ENCODE measurements at regions not wholly inside any gene's neighbourhood (a gene's known extent, or its start where the extent isn't known, plus 50 kb on each side); places are given as distances from the start of the nearest gene placed in this dataset.

DNA sequence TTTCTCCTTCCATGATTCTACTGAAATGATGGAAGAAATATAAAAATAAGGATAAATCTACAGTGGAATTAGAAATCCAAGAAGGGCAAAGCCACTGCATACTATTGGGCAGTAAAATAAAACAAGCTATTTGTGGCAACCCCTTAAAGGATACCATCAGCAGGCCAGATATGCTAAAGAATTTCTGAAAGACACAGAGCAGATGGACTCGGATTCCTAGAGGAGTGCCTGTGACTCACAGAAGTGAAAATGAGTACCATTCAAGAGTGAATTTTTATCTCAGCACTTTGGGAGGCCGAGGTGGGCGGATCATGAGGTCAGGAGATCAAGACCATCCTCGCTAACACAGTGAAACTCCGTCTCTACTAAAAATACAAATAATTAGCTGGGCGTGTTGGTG lies 318.1 kb downstream of the LRIG3 start:
- CTCF ChIA-PET, result no interaction called here
- intact Hi-C loops (cut with micrococcal nuclease), result no loop called here
- POLR2A ChIA-PET, result no interaction called here

DNA sequence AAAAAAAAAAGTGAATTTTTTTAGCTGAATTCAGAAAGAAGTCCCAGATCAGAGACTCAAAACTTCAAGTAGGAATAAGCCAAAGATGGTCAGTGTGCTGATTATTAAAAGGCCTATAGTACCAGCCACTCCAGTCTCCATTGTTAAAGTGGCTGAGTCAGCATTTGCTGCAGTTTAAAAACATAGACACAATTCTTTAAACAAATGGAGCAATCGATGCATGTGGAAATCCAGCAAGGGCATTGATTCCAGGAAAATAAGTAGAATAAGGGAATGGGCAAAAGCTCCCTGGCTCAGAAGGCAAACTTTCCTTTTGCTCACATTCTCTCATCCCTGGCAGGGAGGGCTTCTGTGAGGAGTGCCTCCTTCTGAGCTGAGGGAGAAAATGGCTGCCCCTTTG lies 317.6 kb downstream of the LRIG3 start:
- Mint-ChIP-seq H3K27ac (no peak overlapping the region), H3K27me3 (no peaks in the 10 kb centered on the region), H3K9me3 (no peaks in the 10 kb centered on the region), H3K36me3 (no peaks in the 10 kb centered on the region), H3K4me3 (no peak overlapping the region), H3K4me1 (ENCODE audit: low read depth) (no peaks in the 10 kb centered on the region)
- intact Hi-C loops (cut with micrococcal nuclease), result no loop called here
- POLR2A ChIA-PET, result no interaction called here
- CTCF ChIA-PET, result no interaction called here
- no peak for DNase-seq

More for the DNA sequence above, 318.1 kb downstream of the LRIG3 start:
- no peak for DNase-seq
- Mint-ChIP-seq H3K27ac (no peak overlapping the region), H3K27me3 (no peaks in the 10 kb centered on the region), H3K4me1 (ENCODE audit: low read depth) (no peaks in the 10 kb centered on the region), H3K4me3 (no peak overlapping the region), H3K36me3 (no peaks in the 10 kb centered on the region), H3K9me3 (no peaks in the 10 kb centered on the region)

DNA sequence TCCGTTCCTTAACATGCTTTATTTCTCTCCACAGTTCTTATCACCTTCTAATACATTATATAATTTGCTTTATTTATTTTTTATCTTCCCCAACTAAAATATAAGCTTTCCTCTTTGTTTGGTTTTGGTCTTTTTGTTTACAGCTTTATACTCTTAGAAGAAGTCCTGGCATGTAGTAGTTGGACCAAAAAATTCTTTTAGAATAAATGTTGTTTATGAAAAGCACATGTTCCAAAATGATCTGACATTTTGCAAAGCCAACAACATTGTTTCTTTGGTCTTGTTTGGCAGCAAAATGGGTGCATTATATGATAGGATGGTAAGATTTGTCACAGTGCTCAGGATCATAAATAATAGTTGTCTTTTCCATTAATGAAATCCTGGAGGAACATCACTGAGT lies 312.5 kb downstream of the LRIG3 start:
- H3K9me3 Mint-ChIP-seq, result no peaks in the 10 kb centered on the region
- no peaks in the 10 kb centered on the region for H3K4me1 Mint-ChIP-seq (ENCODE audit: low read depth)
- intact Hi-C loops (cut with micrococcal nuclease), result no loop called here
- ChIA-PET CTCF (no interaction called here), POLR2A (no interaction called here)
- H3K4me3 Mint-ChIP-seq, result no peak overlapping the region
- no peaks in the 10 kb centered on the region for H3K36me3 Mint-ChIP-seq
- no peak for DNase-seq
- no peak overlapping the region for H3K27ac Mint-ChIP-seq
- H3K27me3 Mint-ChIP-seq, result no peaks in the 10 kb centered on the region

GRCh38 chr12:58608711-58609110 lies 311.6 kb downstream of the LRIG3 start:
- H3K27me3 Mint-ChIP-seq, result no peaks in the 10 kb centered on the region
- H3K4me3 Mint-ChIP-seq, result no peak overlapping the region
- no peak overlapping the region for H3K27ac Mint-ChIP-seq
- H3K9me3 Mint-ChIP-seq, result no peaks in the 10 kb centered on the region
- POLR2A ChIA-PET, result no interaction called here
- H3K36me3 Mint-ChIP-seq, result no peaks in the 10 kb centered on the region
- no peaks in the 10 kb centered on the region for H3K4me1 Mint-ChIP-seq (ENCODE audit: low read depth)
- DNase-seq, result no peak
- intact Hi-C loops (cut with micrococcal nuclease), result no loop called here
- CTCF ChIA-PET, result no interaction called here

DNA sequence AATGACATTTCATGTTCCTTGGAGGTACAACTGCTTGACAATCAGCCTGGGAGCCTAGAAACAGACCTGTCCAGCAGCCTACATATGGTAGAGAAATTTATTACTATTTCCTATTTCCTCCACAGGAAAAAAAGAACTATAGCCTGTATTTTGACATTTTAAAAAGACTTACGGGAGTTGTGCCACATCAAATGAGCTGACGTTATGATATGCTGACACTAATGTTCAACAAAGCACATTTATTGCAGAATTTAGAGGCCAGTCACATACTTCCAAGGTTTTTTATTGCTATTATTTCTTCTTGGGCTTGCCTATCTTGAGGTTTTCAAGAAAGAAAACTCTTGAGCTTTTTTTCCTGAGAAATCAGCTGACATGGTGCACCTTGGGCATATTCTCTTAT lies 305.3 kb downstream of the LRIG3 start:
- Mint-ChIP-seq H3K9me3 (no peaks in the 10 kb centered on the region), H3K27ac (no peak overlapping the region), H3K4me3 (no peak overlapping the region), H3K4me1 (ENCODE audit: low read depth) (no peaks in the 10 kb centered on the region), H3K27me3 (no peaks in the 10 kb centered on the region), H3K36me3 (no peaks in the 10 kb centered on the region)
- ChIA-PET POLR2A (no interaction called here), CTCF (no interaction called here)
- DNase-seq, result no peak
- intact Hi-C loops (cut with micrococcal nuclease), result no loop called here

DNA sequence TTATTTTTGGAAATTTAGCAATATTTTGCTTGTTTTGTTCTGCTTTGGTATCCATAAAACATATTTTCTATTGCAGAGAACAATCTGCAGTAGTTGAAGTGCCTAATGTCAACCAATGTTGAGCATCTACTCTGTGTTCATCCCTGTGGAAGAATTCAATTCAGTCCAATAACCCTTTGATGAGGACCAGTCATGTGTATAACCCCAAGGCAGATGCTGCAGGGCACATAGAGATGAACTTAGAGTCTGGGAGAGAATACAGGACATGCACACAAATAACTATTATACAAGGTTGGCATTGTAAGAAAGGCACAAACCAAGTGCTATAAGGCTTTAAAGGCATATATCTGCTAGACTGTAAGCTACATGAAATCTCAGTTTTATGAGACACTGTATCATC lies 304.7 kb downstream of the LRIG3 start:
- Mint-ChIP-seq H3K4me3 (no peak overlapping the region), H3K27ac (no peak overlapping the region), H3K4me1 (ENCODE audit: low read depth) (no peaks in the 10 kb centered on the region), H3K9me3 (no peaks in the 10 kb centered on the region), H3K27me3 (no peaks in the 10 kb centered on the region), H3K36me3 (no peaks in the 10 kb centered on the region)
- CTCF ChIA-PET, result no interaction called here
- no peak for DNase-seq
- intact Hi-C loops (cut with micrococcal nuclease), result no loop called here
- POLR2A ChIA-PET, result no interaction called here

- H3K27me3 Mint-ChIP-seq, result no peaks in the 10 kb centered on the region
- no peak overlapping the region for H3K27ac Mint-ChIP-seq
- intact Hi-C loops (cut with micrococcal nuclease), result no loop called here
- H3K9me3 Mint-ChIP-seq, result no peaks in the 10 kb centered on the region
- H3K4me1 Mint-ChIP-seq (ENCODE audit: low read depth), result no peaks in the 10 kb centered on the region
- ChIA-PET CTCF (no interaction called here), POLR2A (no interaction called here)
- H3K36me3 Mint-ChIP-seq, result no peaks in the 10 kb centered on the region
- H3K4me3 Mint-ChIP-seq, result no peak overlapping the region
- no peak for DNase-seq
Measured at GRCh38 chr12:58616618-58617017, 303.7 kb downstream of the LRIG3 start.

DNA sequence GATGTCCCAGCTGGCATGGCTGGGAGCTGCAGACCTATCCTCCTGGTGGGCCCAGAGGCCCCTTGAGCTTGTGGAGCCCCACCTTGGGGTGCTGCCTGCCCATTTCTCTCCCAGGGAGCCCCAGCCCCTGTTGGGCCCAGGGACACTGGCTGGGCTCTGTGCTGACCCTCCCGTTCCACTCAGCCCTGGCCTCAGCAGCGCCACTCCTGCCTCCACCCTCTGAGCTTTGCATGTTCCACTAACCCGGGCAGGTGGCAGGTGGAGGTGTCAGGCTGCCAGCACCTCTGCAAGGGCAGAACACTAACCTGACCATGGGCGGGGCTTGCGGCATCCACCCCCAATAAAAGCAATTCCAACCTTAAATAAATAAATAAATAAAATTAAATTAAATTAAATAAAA lies 299.2 kb downstream of the LRIG3 start:
- ChIA-PET POLR2A (no interaction called here), CTCF (no interaction called here)
- H3K27me3 Mint-ChIP-seq, result no peaks in the 10 kb centered on the region
- peaks cover 2% of the 10 kb centered on the region for H3K9me3 Mint-ChIP-seq
- H3K36me3 Mint-ChIP-seq, result no peaks in the 10 kb centered on the region
- no peak overlapping the region for H3K27ac Mint-ChIP-seq
- intact Hi-C loops (cut with micrococcal nuclease), result no loop called here
- H3K4me1 Mint-ChIP-seq (ENCODE audit: low read depth), result no peaks in the 10 kb centered on the region
- no peak overlapping the region for H3K4me3 Mint-ChIP-seq
- no peak for DNase-seq

DNA sequence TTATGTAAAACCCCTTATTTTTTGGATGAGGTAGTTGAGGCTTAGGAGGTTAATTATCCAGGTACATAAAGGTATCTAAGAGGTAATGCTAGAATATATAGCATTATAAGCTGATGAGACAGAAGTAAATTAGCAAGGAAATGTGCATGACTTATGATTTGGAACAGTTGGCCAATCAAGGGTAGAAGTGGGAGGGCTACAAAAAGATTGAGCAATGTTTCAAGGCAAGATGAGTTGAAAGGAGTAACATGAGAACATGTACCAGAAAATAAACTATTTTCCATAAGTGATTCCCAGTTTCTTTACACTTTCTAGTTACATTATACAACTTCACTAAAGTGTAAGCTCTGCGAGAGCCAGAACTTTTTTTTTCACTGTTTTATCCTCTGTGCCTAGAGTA lies 290.9 kb downstream of the LRIG3 start:
- POLR2A ChIA-PET, result no interaction called here
- no peaks in the 10 kb centered on the region for H3K36me3 Mint-ChIP-seq
- intact Hi-C loops (cut with micrococcal nuclease), result no loop called here

DNA sequence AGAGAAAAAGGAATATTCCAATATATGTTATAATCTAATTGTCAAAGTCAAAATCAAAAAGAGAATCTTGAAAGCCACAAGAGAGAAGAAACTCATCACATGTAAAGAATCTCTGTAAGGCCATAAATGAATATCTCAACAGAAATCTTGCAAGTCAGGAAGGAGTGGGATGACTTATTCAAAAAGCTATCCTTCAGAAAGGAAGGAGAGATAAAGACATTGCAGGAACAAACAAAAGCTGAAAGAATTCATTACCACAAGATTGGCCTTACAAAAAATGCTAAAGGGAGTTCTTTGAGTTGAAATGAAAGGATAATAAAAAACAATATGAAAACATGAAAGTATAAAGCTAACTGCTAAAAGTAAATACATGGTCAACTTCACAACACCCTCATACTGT lies 286.8 kb downstream of the LRIG3 start:
- Mint-ChIP-seq H3K4me3 (no peak overlapping the region), H3K36me3 (no peaks in the 10 kb centered on the region), H3K4me1 (ENCODE audit: low read depth) (no peaks in the 10 kb centered on the region), H3K27ac (no peak overlapping the region), H3K9me3 (peaks cover 2% of the 10 kb centered on the region), H3K27me3 (no peaks in the 10 kb centered on the region)
- POLR2A ChIA-PET, result no interaction called here
- CTCF ChIA-PET, result no interaction called here
- DNase-seq, result no peak
- intact Hi-C loops (cut with micrococcal nuclease), result no loop called here

More for the DNA sequence above, 290.9 kb downstream of the LRIG3 start:
- Mint-ChIP-seq H3K4me3 (no peak overlapping the region), H3K27me3 (no peaks in the 10 kb centered on the region), H3K4me1 (ENCODE audit: low read depth) (no peaks in the 10 kb centered on the region), H3K9me3 (peaks cover 2% of the 10 kb centered on the region), H3K27ac (no peak overlapping the region)
- CTCF ChIA-PET, result no interaction called here
- DNase-seq, result no peak

DNA sequence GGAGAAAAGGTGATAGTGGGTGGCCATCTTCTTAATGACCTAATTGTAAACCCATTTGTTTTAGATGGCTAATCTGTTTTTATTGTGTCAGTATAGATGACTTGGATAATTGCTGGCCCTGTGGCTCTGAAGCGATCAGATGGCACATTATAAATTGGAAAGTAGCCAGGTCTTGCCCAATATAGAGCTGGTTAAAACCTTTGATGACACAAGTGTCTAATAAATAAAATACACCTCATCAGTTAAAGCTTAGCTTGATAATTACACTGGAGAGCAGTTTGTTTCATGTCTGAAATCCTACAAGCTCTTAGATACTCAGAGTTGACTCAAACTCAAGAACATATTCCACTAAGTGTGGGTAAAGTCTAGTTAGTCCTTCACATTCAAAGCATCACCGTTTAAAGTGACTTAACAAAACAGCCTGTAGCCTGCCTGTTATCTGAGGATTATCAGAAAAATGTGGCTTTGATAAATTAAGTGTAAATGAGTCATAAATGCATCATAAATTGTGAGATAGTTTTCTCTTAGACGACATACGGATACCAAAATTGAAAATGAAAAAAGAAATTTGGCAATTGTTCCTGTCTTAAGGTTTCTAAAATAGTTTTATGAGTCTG lies 280.9 kb downstream of the LRIG3 start:
- no peak for DNase-seq
- H3K4me3 Mint-ChIP-seq, result no peak overlapping the region
- peaks cover 2% of the 10 kb centered on the region for H3K9me3 Mint-ChIP-seq
- H3K36me3 Mint-ChIP-seq, result no peaks in the 10 kb centered on the region
- no peak overlapping the region for H3K27ac Mint-ChIP-seq
- intact Hi-C loops (cut with micrococcal nuclease), result no loop called here
- ChIA-PET CTCF (no interaction called here), POLR2A (no interaction called here)
- H3K27me3 Mint-ChIP-seq, result no peaks in the 10 kb centered on the region
- no peaks in the 10 kb centered on the region for H3K4me1 Mint-ChIP-seq (ENCODE audit: low read depth)

DNA sequence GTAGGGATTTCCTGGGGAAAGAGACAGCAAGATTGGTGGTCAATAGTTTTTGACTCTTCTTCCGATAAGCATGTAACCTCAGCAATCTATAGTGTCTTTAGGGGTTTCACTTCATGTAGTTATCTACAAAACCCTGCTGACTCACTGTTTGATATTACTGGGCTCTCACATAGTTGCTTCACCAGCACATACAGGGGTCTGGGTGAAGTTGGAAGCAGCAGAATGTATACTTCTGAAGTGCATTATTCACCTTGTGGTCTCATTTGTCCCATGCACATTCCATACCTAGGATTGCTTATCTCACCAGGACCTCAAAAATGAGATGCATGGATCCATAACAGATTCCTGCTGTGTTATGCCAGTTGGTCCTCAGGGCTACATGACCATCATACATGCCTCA lies 280.0 kb downstream of the LRIG3 start:
- Mint-ChIP-seq H3K27me3 (no peaks in the 10 kb centered on the region), H3K9me3 (no peaks in the 10 kb centered on the region), H3K27ac (no peak overlapping the region), H3K4me3 (no peak overlapping the region), H3K36me3 (no peaks in the 10 kb centered on the region), H3K4me1 (ENCODE audit: low read depth) (no peaks in the 10 kb centered on the region)
- ChIA-PET CTCF (no interaction called here), POLR2A (no interaction called here)
- intact Hi-C loops (cut with micrococcal nuclease), result no loop called here
- DNase-seq, result no peak

DNA sequence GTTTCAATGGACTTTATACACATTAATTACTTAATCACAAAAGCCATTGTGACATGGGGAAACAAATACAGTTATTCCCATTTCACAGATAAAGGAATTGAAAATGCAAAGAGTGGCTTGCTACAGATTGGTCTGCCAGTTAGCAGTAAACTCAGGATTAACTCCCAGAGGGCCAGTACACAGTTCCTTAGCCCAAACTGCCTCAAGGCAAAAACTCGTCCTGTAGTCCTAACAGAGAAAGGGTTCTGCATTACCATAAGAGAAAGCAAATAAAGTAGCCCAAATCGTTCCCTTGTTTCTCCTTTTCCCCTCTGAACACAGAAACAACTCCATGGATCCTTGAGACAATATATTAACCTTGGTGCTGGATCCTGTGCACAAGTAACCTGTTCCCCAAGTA lies 274.4 kb downstream of the LRIG3 start:
- no peak overlapping the region for H3K27ac Mint-ChIP-seq
- CTCF ChIA-PET, result no interaction called here
- H3K27me3 Mint-ChIP-seq, result no peaks in the 10 kb centered on the region
- intact Hi-C loops (cut with micrococcal nuclease), result no loop called here
- H3K9me3 Mint-ChIP-seq, result no peaks in the 10 kb centered on the region
- H3K36me3 Mint-ChIP-seq, result no peaks in the 10 kb centered on the region
- POLR2A ChIA-PET, result no interaction called here
- DNase-seq, result no peak
- H3K4me3 Mint-ChIP-seq, result no peak overlapping the region
- no peaks in the 10 kb centered on the region for H3K4me1 Mint-ChIP-seq (ENCODE audit: low read depth)

GRCh38 chr12:58647495-58647894 lies 272.8 kb downstream of the LRIG3 start:
- ChIA-PET CTCF (no interaction called here), POLR2A (no interaction called here)
- intact Hi-C loops (cut with micrococcal nuclease), result no loop called here
- no peaks in the 10 kb centered on the region for H3K27me3 Mint-ChIP-seq
- H3K9me3 Mint-ChIP-seq, result no peaks in the 10 kb centered on the region
- H3K27ac Mint-ChIP-seq, result no peak overlapping the region
- H3K36me3 Mint-ChIP-seq, result no peaks in the 10 kb centered on the region
- no peaks in the 10 kb centered on the region for H3K4me1 Mint-ChIP-seq (ENCODE audit: low read depth)
- no peak overlapping the region for H3K4me3 Mint-ChIP-seq
- no peak for DNase-seq

Data from activated CD4-positive, alpha-beta memory T cell treated with anti-CD3 and anti-CD28 coated beads for 36 hours (primary cell).